Gastrocnemius medialis (tissue), 4 donors: ENCODE measurements at regions not wholly inside any gene's neighbourhood (a gene's known extent, or its start where the extent isn't known, plus 50 kb on each side); places are given as distances from the start of the nearest gene placed in this dataset.

Experiments used
- CTCF ChIP-seq, 5 experiments: fragments of 450-650 bp in 3 of 5; fragments of 200-600 bp in 2 of 5; sonication (generic) in 2 of 5; IDR thresholded peaks in 4 of 5; conservative IDR thresholded peaks in 1 of 5; 1 replicate in 4 of 5; 2 replicates in 1 of 5; pipeline ENCODE4 v1.5.1; 2016 to 2019; ENCODE audit warnings: antibody characterized with exemption in 5 of 5, mild to moderate bottlenecking in 3 of 5, moderate library complexity in 3 of 5
- POLR2A ChIP-seq, 2 donors: fragments of 450-650 bp; IDR thresholded peaks; one replicate each; pipeline ENCODE4 v1.6.1; 2017; ENCODE audit warnings: antibody characterized with exemption in 2 of 2, mild to moderate bottlenecking in 2 of 2, moderate library complexity in 2 of 2

- TF ChIP-seq CTCF (IDR thresholded peaks at IDR 0.05 in 4 of 5, conservative IDR thresholded peaks at IDR 0.05 in 1 of 5) (no peak), POLR2A (IDR thresholded peaks at IDR 0.05) (no peak)
These were observed 1140.4 kb downstream of the RPIA start for GRCh38 chr2:89831641-89832498.
